GM19023 (cell line): ENCODE measurements at regions not wholly inside any gene's neighbourhood (a gene's known extent, or its start where the extent isn't known, plus 50 kb on each side); places are given as distances from the start of the nearest gene placed in this dataset.

Experiments
- ATAC-seq: cut with Tn5 transposase; IDR thresholded peaks from one replicate; pipeline ENCODE4 v1.9.1; 2021; ENCODE audit warnings: mild to moderate bottlenecking, moderate library complexity; ENCODE audit not compliant: unreplicated experiment

DNA sequence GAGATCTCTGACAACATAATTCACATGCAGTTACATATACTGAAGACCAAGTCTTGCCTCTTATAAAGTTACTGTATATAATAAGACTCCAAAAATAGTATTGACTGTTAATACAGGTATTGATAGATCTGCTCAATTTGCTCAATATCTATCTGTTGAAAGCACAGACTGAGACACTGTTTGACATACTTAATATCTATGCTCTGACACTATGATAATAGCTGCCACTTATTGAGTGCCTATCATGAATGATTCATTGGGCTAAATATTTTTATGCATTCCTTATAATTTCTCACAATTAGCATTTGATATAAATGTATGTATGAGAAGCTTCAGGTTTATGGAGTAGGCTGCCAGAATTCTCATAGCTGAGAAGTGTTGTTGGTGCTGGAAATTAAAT is 1600.9 kb upstream of the IGFBP7 start:
- no peak for ATAC-seq

DNA sequence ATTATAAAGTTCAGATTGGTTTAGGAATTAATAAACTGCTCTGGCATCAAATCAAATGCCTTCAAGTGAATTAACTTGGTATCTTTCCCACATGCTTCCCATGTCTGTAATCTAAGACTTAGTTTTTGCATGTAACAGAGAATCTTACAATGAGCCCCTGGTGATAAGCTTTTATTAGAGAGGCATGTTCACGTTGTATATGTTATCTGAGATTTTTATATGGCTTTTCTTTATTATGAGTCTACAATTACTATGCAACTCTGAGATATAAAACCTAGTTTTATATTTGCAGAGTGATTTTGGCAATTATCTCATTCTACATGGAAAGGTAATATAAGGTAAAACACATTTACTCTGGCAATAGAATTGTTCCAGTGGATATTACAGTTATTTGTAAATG is 1578.4 kb upstream of the IGFBP7 start:
- no peak for ATAC-seq

GRCh38 chr4:58679886-58680285 is 1569.7 kb upstream of the IGFBP7 start:
- no peak for ATAC-seq

DNA sequence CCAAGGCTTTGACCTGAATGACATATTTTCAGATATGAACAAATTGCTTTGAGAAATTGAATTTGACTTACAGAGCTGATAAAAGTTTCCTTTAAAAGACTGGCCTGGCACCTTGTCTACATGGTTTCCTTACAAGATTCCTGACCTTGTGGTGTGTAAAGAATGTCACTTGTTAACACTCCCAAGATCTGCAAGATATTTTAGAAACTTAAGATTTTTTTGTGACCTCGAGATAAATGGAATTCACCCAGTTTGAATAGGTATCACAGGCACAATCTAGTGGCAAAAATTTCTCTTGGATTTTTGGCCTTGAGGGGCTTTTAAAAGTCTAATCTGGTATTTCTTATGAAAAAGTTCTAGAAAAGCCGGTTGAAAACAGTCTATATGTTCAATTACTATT is 1568.9 kb upstream of the IGFBP7 start:
- ATAC-seq: no peak

DNA sequence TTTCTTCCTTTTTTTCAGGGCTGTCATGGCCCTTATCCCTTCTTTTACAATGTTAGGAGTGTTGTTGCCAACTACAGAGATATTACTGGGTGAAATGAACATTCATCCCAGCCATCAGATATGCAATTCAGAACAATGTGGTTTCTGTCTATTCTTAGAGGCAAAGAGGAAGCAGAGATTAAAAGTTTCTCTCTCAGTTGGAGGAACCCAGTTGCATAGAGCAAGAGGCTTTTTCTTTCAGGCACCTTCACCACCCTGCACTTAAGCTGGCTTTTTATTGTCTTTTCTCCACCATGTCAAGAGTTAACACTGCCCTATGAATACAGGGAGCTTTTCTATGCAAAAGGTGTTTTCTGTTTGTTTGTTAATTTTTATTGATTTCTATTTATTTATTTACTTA is 1559.6 kb upstream of the IGFBP7 start:
- no peak for ATAC-seq

DNA sequence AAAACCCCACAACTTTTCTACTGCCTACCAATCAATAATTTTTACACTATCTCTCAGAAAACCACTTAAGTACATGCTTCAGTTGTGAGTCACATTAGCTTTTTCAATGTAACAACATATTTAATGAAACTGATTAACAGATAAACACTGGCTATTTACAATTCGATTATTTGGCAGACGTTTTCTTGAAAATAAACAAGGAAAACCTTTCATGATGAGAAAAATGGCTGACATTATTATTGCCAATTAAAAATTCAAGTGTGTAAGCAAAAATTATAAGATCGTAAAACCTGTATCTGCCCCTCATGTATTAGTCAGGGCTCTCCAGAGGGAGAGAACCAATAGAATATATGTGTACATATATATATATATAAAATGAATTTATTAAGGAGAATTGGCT is 1555.5 kb upstream of the IGFBP7 start:
- no peak for ATAC-seq

DNA sequence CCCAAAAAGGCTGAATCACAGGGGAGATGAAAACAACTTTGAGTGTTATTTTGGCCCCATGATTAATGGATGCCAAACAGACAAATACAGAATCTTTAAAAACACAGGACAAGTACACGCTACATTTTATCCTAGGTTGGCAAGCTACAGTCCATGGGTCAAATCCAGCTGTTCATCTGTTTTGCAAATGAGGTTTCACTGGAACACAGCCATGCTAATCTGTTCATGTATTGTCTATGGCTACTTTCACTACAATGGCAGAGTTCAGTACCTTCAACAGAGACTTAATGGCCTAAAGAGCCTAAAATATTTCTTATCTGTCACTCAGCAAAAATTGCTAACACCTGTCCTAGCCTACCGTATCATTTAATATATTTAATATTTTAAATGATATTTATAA is 1548.5 kb upstream of the IGFBP7 start:
- ATAC-seq: no peak

DNA sequence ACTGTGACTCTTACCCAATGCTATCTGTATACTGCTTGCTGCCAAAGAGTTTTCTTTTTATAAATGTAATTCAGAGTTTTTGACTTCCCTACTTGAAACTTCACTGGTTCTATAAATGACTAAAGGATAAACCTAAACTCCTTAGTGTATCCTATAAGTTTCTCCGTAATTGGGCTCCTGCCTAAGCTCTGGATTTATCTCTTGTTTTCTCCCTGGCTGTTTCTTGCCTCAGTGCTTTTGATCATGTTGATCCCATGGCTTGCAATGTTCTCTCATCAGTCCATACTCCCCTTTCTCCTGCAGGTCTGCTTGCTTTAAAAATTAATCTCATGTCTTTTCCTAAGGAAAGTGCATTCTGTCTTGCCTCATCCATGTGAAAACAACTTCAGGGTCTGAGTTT is 1543.1 kb upstream of the IGFBP7 start:
- ATAC-seq: no peak

- ATAC-seq: no peak
Observed at GRCh38 chr4:58649226-58649625, 1539.0 kb upstream of the IGFBP7 start.

DNA sequence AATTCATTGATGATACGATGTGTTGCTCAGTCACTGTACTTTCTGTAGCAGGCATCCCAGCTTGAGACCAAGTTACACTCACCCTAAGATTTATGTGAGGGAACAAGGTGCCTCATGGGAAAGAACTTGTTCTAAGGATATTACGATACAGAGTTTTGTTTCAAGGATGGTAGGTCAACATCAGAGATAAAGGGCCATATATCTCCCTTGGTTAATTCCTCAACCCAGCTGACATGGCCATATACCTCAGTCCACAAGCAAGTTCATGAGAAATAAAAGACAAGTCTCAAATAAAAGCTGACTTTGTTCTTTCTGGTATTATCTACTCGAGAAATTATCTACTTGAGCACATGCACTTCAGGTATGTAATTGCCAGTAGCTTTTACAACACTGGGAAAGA is 1535.9 kb upstream of the IGFBP7 start:
- ATAC-seq: no peak

GRCh38 chr4:58644549-58644948 is 1534.4 kb upstream of the IGFBP7 start:
- no peak for ATAC-seq

DNA sequence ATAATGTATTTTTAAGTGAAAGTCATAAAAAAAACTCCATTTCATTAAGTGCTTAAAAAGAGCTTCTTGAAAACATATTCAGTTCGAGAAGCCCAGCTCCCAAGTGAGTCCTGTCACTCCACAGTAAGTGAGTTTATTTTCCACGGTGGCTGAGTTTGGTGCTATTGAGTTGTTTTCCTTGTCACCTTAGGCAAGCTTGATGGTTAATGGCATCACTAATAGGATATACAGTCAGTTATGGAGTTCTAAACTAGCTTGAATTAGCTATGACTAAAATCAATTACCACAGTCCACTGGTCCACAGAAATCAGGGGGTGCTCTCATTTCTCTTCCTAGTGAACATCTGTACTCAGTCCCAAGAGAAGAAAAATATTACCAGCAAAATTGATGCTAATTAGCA is 1526.2 kb upstream of the IGFBP7 start:
- ATAC-seq: no peak

- no peak for ATAC-seq
Observed at GRCh38 chr4:58617226-58617625, 1507.0 kb upstream of the IGFBP7 start.

DNA sequence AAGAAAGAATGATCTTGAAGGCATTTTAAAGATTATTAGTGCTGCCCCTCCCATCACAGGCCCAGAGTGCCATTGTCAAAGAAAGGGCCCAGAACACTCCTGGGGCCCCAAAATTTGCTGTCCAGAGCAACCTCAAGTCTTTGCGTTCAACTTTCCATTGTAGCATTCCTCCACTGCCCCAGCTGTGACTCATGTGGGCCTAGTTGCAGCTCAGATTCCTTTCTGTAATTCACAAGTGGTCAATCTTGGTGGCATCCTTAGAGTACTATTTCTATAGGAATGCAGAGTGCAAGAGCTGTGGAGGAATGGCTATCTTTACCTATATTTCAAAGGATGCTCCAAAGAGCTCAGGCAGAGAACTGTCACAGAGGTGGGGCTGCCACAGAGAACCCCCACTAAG is 1500.8 kb upstream of the IGFBP7 start:
- no peak for ATAC-seq

DNA sequence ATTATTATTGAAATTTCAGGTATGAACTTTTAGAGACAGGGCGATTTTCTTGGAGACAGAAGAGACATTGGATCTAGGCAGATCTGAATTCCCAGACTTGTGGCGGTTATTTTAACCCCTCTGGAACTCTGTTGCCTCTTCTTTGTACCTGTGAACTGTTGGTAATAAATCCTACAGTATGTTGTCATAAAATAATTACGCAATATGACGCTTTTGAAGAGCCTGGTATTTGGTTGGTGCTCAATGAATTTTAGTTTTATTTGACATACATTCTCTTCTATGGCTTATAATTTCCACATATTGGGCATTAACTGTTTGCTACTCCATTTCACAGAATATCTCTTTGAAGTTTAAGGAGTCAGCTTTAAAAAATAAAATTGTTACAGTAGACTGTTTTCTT is 1496.1 kb upstream of the IGFBP7 start:
- ATAC-seq: no peak

GRCh38 chr4:58603951-58604350 is 1493.8 kb upstream of the IGFBP7 start:
- ATAC-seq: no peak

DNA sequence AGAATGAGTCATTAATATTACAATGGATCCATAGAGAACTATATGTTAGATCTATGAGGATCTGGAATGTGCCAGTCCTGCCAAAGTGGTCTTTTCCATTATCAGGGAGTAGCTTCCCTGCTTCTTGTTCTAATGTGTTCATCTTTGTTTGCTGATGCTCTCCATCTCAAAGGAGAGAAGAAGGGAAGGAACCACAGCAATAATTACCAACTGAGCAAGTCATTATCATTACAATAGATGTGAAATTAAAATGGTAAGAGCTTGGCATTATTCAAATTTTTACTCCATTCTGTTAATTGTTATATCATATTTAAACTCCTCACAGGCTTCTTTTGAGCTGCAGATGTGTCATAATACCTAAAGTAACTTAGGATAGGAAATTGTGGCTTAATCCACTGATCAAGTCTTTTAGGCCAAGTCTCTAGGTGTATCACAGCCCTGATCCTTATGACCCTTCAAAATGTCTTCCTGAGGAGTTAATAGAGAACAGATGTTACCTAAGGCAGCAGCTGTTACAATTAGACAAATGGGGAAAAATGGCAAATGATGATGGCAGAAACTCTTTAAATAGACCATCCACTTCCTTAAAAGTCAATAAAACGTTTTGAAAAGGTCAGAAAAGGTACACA is 1492.7 kb upstream of the IGFBP7 start:
- ATAC-seq: no peak

DNA sequence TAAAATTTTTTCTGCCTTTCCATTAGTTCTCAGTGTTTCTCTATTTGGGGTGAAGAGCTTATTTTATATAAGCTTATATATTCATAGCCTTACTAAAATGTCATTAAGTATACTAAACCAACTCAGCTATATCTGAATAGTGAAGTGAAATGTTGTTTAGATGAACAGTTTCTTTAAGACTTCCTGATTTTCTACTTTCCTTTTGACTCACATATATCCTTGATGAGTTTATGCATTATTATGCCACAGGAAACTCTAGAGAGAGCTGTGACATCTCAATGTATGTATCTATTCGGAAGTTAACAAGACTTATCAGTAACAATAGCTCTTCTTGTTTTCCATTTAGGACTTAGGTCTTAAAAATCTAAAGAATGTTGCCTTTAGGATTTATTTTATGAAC is 1491.8 kb upstream of the IGFBP7 start:
- ATAC-seq: no peak

DNA sequence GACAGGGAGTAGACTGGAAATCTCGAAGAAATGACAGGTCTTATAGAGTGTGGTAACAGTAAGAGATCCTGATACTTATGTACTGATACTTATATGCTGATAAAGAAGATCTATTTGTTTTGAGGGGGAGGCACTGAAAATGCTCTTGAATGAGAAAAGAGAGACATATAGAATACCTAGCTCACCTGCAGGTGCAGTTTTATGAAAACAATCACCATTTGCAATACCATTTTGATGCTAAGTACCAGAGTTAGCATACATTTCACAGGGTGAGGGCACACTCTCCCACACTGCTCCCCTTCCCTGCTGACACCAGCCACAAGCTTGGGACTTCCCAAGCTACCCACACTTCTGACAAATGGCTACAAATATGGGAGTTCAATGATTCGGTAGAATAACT is 1490.1 kb upstream of the IGFBP7 start:
- ATAC-seq: no peak

- ATAC-seq: no peak
Observed at GRCh38 chr4:58590722-58591121, 1480.5 kb upstream of the IGFBP7 start.

- ATAC-seq: no peak
Observed at GRCh38 chr4:58587856-58588255, 1477.7 kb upstream of the IGFBP7 start.

DNA sequence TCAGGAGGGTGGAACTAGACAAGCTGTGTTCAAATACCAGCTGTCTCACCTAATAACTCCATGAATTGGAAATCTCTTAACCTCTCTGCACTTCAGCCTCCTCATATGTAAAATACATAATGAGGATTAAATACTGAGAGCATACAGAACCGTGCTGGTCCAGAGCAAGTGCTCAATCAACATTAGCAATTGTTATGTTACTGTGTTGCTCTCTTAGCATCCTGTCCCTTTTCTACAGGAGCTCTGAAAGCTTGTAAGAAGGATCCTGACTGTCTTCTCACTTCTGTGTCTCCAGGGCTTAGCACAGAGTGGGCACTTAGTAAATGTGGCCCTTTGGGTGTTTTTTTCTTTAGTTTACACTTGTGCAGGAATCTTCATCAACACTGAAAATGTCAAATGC is 1456.1 kb upstream of the IGFBP7 start:
- ATAC-seq: no peak

- ATAC-seq: no peak
Observed at GRCh38 chr4:58564695-58565475, 1454.7 kb upstream of the IGFBP7 start.
